Gastrocnemius medialis (tissue), 4 donors: ENCODE measurements at regions not wholly inside any gene's neighbourhood (a gene's known extent, or its start where the extent isn't known, plus 50 kb on each side); places are given as distances from the start of the nearest gene placed in this dataset.

Experiments used
- ATAC-seq, 2 donors: fragments of 150-250 bp; one replicate each; pipeline ENCODE4 v1.9.1; 2016
- DNase-seq, 2 donors: peaks; one replicate each; pipeline ENCODE4 v3.0.0-alpha.2; 2019
- H3K27ac ChIP-seq, 4 donors: fragments of 200-600 bp; sonication (generic); 1 replicate in 1 of 4; 2 replicates in 3 of 4; pipeline ENCODE4 v1.5.1; 2016 to 2018; ENCODE audit warnings: mild to moderate bottlenecking in 2 of 4, moderate library complexity in 1 of 4
- H3K27me3 ChIP-seq, 3 donors: fragments of 200-600 bp; sonication (generic) in 2 of 3; 1 replicate in 1 of 3; 2 replicates in 2 of 3; pipeline versions ENCODE4 v1.5.1 to v1.6.0; 2016 to 2019; ENCODE audit warnings: mild to moderate bottlenecking in 1 of 3, moderate library complexity in 1 of 3
- H3K36me3 ChIP-seq, 2 donors: fragments of 200-600 bp; sonication (generic) in 1 of 2; one replicate each; pipeline ENCODE4 v1.5.1; 2017 to 2018
- H3K4me1 ChIP-seq, 2 donors: fragments of 200-600 bp; sonication (generic) in 1 of 2; one replicate each; pipeline ENCODE4 v1.5.1; 2016 to 2017; ENCODE audit warnings: mild to moderate bottlenecking in 2 of 2
- H3K4me3 ChIP-seq, 4 donors: fragments of 200-600 bp; sonication (generic) in 3 of 4; 1 replicate in 1 of 4; 2 replicates in 3 of 4; pipeline ENCODE4 v1.5.1; 2016 to 2019; ENCODE audit warnings: mild to moderate bottlenecking in 2 of 4
- H3K9me3 ChIP-seq, 3 donors: fragments of 200-600 bp; sonication (generic) in 2 of 3; 1 replicate in 1 of 3; 2 replicates in 2 of 3; pipeline ENCODE4 v1.5.1; 2016 to 2019
- POLR2A ChIP-seq, 2 donors: fragments of 450-650 bp; IDR thresholded peaks; one replicate each; pipeline ENCODE4 v1.6.1; 2017; ENCODE audit warnings: antibody characterized with exemption in 2 of 2, mild to moderate bottlenecking in 2 of 2, moderate library complexity in 2 of 2
- in situ Hi-C, 4 donors: fragments of 200-750 bp; cut with MboI; loops; one replicate each; pipeline versions ENCODE4 v1.15.0 to v1.8.0; 2017; ENCODE audit warnings: low sequenced_read_pairs in 4 of 4
- intact Hi-C: fragments of 100-400 bp; cut with DNase I; formaldehyde crosslinking; loops from one replicate; pipeline ENCODE4 v1.15.1; 2023; ENCODE audit warnings: low total_unique reads
- TF ChIP-seq, protein P1 (sequence below), 5 experiments: fragments of 450-650 bp in 3 of 5; fragments of 200-600 bp in 2 of 5; sonication (generic) in 2 of 5; IDR thresholded peaks in 4 of 5; conservative IDR thresholded peaks in 1 of 5; 1 replicate in 4 of 5; 2 replicates in 1 of 5; pipeline ENCODE4 v1.5.1; 2016 to 2019; ENCODE audit warnings: antibody characterized with exemption in 5 of 5, mild to moderate bottlenecking in 3 of 5, moderate library complexity in 3 of 5

DNA sequence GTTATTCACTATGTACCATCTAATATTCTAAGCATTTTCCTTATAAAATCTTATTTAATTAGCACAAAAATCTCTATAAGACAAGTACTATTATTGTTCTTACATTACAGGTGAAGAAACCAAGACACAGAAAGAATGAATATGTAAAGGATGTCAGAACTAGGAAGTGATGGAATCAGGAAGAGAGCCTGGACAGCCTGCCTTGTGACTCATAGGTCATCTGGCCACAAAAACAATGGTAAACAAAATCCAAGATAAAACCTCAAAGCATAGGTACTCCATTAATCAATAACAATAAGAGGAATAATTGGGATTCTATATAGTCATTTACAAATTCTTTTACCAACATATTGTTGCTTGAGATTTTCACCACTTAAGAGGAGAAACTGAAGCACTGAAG lies 505.4 kb upstream of the PIK3C3 start:
- in situ Hi-C loops = no loop called here
- TF ChIP-seq POLR2A (IDR thresholded peaks at IDR 0.05) = no peak
- TF ChIP-seq, protein P1, sequence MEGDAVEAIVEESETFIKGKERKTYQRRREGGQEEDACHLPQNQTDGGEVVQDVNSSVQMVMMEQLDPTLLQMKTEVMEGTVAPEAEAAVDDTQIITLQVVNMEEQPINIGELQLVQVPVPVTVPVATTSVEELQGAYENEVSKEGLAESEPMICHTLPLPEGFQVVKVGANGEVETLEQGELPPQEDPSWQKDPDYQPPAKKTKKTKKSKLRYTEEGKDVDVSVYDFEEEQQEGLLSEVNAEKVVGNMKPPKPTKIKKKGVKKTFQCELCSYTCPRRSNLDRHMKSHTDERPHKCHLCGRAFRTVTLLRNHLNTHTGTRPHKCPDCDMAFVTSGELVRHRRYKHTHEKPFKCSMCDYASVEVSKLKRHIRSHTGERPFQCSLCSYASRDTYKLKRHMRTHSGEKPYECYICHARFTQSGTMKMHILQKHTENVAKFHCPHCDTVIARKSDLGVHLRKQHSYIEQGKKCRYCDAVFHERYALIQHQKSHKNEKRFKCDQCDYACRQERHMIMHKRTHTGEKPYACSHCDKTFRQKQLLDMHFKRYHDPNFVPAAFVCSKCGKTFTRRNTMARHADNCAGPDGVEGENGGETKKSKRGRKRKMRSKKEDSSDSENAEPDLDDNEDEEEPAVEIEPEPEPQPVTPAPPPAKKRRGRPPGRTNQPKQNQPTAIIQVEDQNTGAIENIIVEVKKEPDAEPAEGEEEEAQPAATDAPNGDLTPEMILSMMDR (IDR thresholded peaks at IDR 0.05 in 4 of 5, conservative IDR thresholded peaks at IDR 0.05 in 1 of 5) = no peak
- no peak overlapping the region for H3K27ac ChIP-seq

DNA sequence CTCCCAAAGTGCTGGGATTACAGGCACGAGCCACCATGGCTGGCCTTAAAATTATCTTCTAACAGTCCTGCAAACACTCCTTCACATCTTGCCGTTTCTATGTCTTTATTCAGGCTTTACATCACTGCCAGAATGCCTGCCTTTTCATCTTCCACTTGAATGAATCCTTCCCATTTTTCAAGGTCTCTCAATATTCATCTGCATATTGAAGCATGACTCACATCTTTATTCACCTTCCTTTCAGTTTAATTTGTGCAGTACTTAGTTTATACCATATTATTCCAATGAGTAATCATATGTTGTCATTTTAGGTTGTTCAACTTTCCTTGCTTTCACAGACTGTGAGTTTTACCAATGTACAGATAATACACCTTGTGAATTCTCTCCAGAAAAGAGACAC lies 510.1 kb upstream of the PIK3C3 start:
- no peak overlapping the region for H3K4me3 ChIP-seq
- no peaks in the 10 kb centered on the region for H3K9me3 ChIP-seq
- in situ Hi-C loops (no loop called here), intact Hi-C loops (no loop called here)
- H3K36me3 ChIP-seq = no peaks in the 10 kb centered on the region
- H3K27me3 ChIP-seq = no peaks in the 10 kb centered on the region
- no peak overlapping the region for H3K27ac ChIP-seq
- no peak for ATAC-seq
- TF ChIP-seq, protein P1 (IDR thresholded peaks at IDR 0.05 in 4 of 5, conservative IDR thresholded peaks at IDR 0.05 in 1 of 5) = no peak
- TF ChIP-seq POLR2A (IDR thresholded peaks at IDR 0.05) = no peak
- no peaks in the 10 kb centered on the region for H3K4me1 ChIP-seq
- no peak for DNase-seq

More for the DNA sequence above, 505.4 kb upstream of the PIK3C3 start:
- no peak for ATAC-seq
- Histone ChIP-seq H3K27me3 (no peaks in the 10 kb centered on the region), H3K4me3 (no peak overlapping the region), H3K4me1 (no peaks in the 10 kb centered on the region), H3K36me3 (no peaks in the 10 kb centered on the region), H3K9me3 (no peaks in the 10 kb centered on the region)
- no peak for DNase-seq
- intact Hi-C loops = no loop called here

DNA sequence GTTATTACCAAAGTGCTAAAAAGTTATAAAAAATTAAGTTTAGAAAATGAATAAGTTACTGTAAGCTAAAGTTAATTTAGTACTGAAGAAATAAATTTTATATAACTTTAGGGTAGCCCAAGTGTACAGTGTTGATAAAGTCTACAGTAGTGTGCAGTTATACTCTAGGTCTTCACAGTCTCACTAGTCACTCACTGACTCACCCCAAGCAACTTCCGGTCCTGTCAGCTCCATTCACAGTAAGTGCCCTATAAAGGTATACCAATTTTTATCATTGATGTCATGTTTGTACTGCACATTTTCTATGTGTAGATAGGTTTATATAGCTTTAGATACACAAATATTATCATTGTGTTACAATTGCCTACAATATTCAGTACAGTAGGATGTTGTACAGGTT lies 518.3 kb upstream of the PIK3C3 start:
- Histone ChIP-seq H3K4me1 (no peaks in the 10 kb centered on the region), H3K27ac (no peak overlapping the region), H3K36me3 (no peaks in the 10 kb centered on the region), H3K4me3 (no peak overlapping the region), H3K27me3 (no peaks in the 10 kb centered on the region), H3K9me3 (no peaks in the 10 kb centered on the region)
- ATAC-seq (no peak), DNase-seq (no peak)
- TF ChIP-seq, protein P1 (IDR thresholded peaks at IDR 0.05 in 4 of 5, conservative IDR thresholded peaks at IDR 0.05 in 1 of 5) = no peak
- TF ChIP-seq POLR2A (IDR thresholded peaks at IDR 0.05) = no peak
- in situ Hi-C loops (no loop called here), intact Hi-C loops (no loop called here)

DNA sequence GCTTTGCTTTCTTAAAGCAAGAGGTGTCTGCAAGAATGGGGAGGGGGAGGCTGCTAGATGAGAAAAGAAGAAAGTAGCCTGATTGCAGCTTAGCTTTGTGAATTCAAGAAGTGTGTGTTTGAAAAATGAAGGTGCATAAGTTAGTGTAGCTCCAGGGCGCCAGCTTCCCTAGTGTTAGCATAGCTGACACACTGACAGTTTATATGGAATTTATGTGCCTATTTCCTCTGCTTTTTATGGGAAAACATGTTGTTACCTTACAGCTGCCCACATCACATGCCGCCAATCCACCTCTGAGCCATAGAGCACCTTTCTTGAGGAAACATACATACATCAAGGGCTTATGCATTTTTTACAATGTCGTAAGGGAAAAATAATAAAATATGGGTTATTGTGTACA lies 536.4 kb upstream of the PIK3C3 start:
- ATAC-seq (no peak), DNase-seq (no peak)
- no peaks in the 10 kb centered on the region for H3K27me3 ChIP-seq

DNA sequence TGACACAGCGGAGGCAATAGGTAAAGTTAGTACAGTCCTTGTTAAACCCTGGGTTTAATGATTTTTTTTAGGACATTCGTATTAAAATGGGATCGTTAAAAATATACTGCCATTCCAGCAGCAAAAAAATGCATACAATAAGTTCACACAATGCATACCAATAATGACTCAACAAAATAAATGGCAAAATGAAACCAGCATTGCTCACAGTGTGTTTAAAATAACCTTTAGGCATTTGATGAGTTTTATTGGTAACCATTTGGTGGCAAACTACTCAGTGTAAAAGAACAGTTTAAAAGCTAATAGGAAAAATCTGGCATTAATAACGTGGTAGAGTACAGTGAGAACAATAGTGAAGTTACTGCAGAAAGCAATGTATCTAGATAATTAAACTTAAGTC lies 539.0 kb upstream of the PIK3C3 start:
- in situ Hi-C loops (no loop called here), intact Hi-C loops (no loop called here)
- H3K27me3 ChIP-seq = no peaks in the 10 kb centered on the region
- ATAC-seq (no peak), DNase-seq (no peak)
- H3K27ac ChIP-seq = no peak overlapping the region
- no peak for TF ChIP-seq POLR2A (IDR thresholded peaks at IDR 0.05)
- TF ChIP-seq, protein P1 (IDR thresholded peaks at IDR 0.05 in 4 of 5, conservative IDR thresholded peaks at IDR 0.05 in 1 of 5) = no peak
- no peaks in the 10 kb centered on the region for H3K9me3 ChIP-seq
- H3K4me1 ChIP-seq = no peaks in the 10 kb centered on the region
- H3K36me3 ChIP-seq = no peaks in the 10 kb centered on the region
- no peak overlapping the region for H3K4me3 ChIP-seq

More for the DNA sequence above, 536.4 kb upstream of the PIK3C3 start:
- no peaks in the 10 kb centered on the region for H3K36me3 ChIP-seq
- TF ChIP-seq, protein P1 (IDR thresholded peaks at IDR 0.05 in 4 of 5, conservative IDR thresholded peaks at IDR 0.05 in 1 of 5) = no peak
- no peak for TF ChIP-seq POLR2A (IDR thresholded peaks at IDR 0.05)
- H3K27ac ChIP-seq = no peak overlapping the region
- in situ Hi-C loops = no loop called here
- no peaks in the 10 kb centered on the region for H3K4me1 ChIP-seq
- intact Hi-C loops = no loop called here
- H3K9me3 ChIP-seq = no peaks in the 10 kb centered on the region
- no peak overlapping the region for H3K4me3 ChIP-seq
